Prostate gland (tissue), 2 donors: ENCODE measurements at regions not wholly inside any gene's neighbourhood (a gene's known extent, or its start where the extent isn't known, plus 50 kb on each side); places are given as distances from the start of the nearest gene placed in this dataset.

Source experiments
- DNase-seq: peaks from one replicate; pipeline ENCODE4 v3.0.0-alpha.2; 2019; ENCODE audit warnings: low spot score
- H3K27ac ChIP-seq, 2 donors: fragments of 200-600 bp; sonication (generic); 2 replicates each; pipeline ENCODE4 v1.5.1; 2017 to 2019
- H3K27me3 ChIP-seq: fragments of 200-600 bp; sonication (generic); replicated peaks from 2 replicates; pipeline ENCODE4 v1.5.1; 2019; ENCODE audit not compliant: insufficient read depth
- H3K36me3 ChIP-seq, 2 donors: fragments of 200-600 bp; sonication (generic); 1 replicate in 1 of 2; 2 replicates in 1 of 2; pipeline versions ENCODE4 v1.5.1 to v1.8.1; 2017 to 2019
- H3K4me1 ChIP-seq: fragments of 200-600 bp; sonication (generic); replicated peaks from 2 replicates; pipeline ENCODE4 v1.5.1; 2019
- H3K4me3 ChIP-seq, 2 donors: fragments of 200-600 bp; sonication (generic); 2 replicates each; pipeline ENCODE4 v1.5.1; 2017 to 2019
- H3K9me3 ChIP-seq: fragments of 200-600 bp; sonication (generic); 2 replicates; pipeline ENCODE4 v1.5.1; 2017
- CTCF ChIP-seq, 4 experiments: fragments of 200-600 bp in 2 of 4; fragments of 450-650 bp in 2 of 4; sonication (generic) in 2 of 4; IDR thresholded peaks; 1 replicate in 3 of 4; 2 replicates in 1 of 4; pipeline ENCODE4 v1.5.1; 2016 to 2019; ENCODE audit warnings: antibody characterized with exemption in 4 of 4, mild to moderate bottlenecking in 2 of 4, moderate library complexity in 2 of 4
- POLR2A ChIP-seq: fragments of 450-650 bp; IDR thresholded peaks from one replicate; pipeline ENCODE4 v1.6.1; 2016; ENCODE audit warnings: antibody characterized with exemption, mild to moderate bottlenecking
- POLR2AphosphoS5 ChIP-seq: sonication (generic); formaldehyde crosslinking; IDR thresholded peaks from one replicate; pipeline ENCODE4 v1.6.1; 2017; ENCODE audit warnings: antibody characterized with exemption
- WGBS: methylation state at CpG from one replicate; pipeline ENCODE4 v1.1.5; 2018; 5-methylcytosine and 5-hydroxymethylcytosine counted together
- intact Hi-C: fragments of 100-400 bp; cut with DNase I; formaldehyde crosslinking; loops from one replicate; pipeline ENCODE4 v1.14.2; 2022

DNA sequence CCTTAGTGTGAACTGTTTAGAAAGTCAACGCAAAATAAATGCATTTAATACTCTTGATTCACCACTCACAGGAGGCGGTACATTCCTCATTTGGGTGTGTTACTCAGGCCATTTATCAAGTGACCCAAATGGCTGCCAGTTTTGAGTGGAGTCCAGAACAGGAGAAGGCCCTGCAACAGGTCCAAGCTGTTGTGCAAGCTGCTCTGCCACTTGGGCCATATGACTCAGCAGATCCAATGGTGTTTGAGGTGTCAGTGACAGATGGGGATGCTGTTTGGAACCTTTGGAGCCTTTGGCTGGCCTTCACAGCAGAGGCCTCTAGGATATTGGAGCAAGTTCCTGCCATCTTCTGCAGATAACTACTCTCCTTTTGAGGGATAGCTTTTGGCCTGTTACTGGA lies 609.2 kb downstream of the KCNT2 start:
- Histone ChIP-seq H3K4me3 (no peak overlapping the region), H3K27me3 (no peaks in the 10 kb centered on the region), H3K4me1 (no peaks in the 10 kb centered on the region), H3K27ac (no peak overlapping the region), H3K9me3 (no peaks in the 10 kb centered on the region), H3K36me3 (no peaks in the 10 kb centered on the region)
- intact Hi-C loops = no loop called here
- WGBS = 95% methylated on average over 2 of the region's 2 CpGs
- DNase-seq = no peak
- TF ChIP-seq POLR2AphosphoS5 = no peak

DNA sequence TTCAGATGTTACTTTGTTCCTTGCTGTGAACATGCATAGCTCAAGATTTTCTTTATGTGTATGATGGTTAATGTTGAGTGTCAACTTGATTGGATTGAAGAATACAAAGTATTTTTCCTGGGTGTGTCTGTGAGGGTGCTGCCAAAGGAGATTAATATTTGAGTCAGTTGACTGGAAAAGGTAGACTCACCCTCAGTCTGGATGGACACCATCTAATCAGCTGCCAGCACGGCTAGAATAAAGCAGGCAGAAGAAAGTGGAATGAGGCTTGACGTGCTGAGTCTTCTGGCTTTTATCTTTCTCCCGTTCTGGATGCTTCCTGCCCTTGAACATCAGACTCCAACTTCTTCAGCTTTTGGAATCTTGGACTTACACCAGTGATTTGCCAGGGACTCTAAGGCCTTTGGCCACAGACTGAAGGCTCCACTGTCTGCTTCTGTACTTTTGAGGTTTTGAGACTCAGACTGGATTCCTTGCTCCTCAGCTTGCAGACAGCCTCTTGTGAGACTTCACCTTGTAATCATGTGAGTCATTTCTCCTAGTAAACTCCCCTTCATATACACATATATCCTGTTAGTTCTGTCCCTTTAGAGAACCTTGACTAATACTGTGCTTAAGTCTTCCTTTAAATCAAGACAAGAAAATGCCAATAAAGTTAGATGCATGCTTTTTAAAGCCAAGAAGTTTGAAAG lies 626.6 kb downstream of the KCNT2 start:
- WGBS = 88% methylated on average over 3 of the region's 3 CpGs
- TF ChIP-seq CTCF (IDR thresholded peaks at IDR 0.05) (no peak), POLR2A (no peak), POLR2AphosphoS5 (no peak)
- Histone ChIP-seq H3K27me3 (no peaks in the 10 kb centered on the region), H3K4me1 (no peaks in the 10 kb centered on the region), H3K27ac (no peak overlapping the region), H3K4me3 (no peak overlapping the region), H3K36me3 (no peaks in the 10 kb centered on the region), H3K9me3 (no peaks in the 10 kb centered on the region)
- no peak for DNase-seq
- intact Hi-C loops = no loop called here

DNA sequence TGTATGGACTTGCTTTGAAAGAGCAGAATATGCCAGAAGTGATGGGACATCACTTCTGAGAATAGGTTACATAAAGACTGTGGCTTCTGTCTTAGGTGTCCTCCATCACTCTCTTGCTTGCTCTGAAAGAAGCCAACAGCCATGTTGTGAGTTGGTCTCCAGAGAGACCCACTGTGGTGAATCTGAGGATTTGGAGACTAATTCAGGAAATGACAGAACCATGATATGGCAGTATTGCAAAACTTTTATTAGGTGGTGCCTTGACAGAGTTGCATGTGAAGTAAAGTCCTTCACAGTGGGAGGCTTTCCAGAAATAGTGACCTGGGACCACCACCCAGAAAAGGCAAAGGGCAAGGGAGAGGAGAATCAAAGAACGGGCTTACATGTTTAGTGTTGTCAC lies 628.6 kb downstream of the KCNT2 start:
- Histone ChIP-seq H3K27ac (no peak overlapping the region), H3K9me3 (no peaks in the 10 kb centered on the region), H3K4me1 (no peaks in the 10 kb centered on the region), H3K36me3 (no peaks in the 10 kb centered on the region), H3K4me3 (no peak overlapping the region), H3K27me3 (no peaks in the 10 kb centered on the region)
- intact Hi-C loops = no loop called here
- TF ChIP-seq POLR2A (no peak), POLR2AphosphoS5 (no peak), CTCF (IDR thresholded peaks at IDR 0.05) (no peak)
- no peak for DNase-seq
- WGBS = 70% methylated on average over 1 of the region's 1 CpG

GRCh38 chr1:195973311-195973904 lies 634.8 kb downstream of the KCNT2 start:
- H3K36me3 ChIP-seq = no peaks in the 10 kb centered on the region
- no peak overlapping the region for H3K27ac ChIP-seq
- WGBS = 78% methylated on average over 1 of the region's 1 CpG
- H3K4me3 ChIP-seq = no peak overlapping the region
- no peaks in the 10 kb centered on the region for H3K4me1 ChIP-seq
- no peaks in the 10 kb centered on the region for H3K27me3 ChIP-seq
- TF ChIP-seq POLR2AphosphoS5 = no peak
- TF ChIP-seq CTCF (IDR thresholded peaks at IDR 0.05) = no peak
- H3K9me3 ChIP-seq = no peaks in the 10 kb centered on the region
- intact Hi-C loops = no loop called here
- DNase-seq = no peak

DNA sequence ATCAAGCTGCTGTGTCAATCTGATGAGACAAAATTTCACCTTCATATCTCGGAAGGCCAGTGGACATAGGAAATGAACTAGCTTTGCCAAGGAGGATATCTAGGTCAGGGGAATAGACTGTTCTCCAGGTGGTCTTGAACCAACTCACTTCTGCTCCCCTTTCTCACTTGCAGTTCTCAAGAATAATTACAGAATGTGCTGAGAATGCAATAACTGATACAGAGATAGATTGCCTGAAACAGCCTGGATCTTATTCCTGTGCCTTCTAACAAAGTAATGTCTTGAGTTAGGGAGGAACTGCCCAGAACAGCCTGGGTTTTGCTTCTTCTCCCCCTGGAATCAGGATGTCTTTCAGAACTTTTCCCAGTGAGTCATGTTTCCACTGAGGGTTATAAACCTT lies 636.7 kb downstream of the KCNT2 start:
- Histone ChIP-seq H3K27me3 (no peaks in the 10 kb centered on the region), H3K4me1 (no peaks in the 10 kb centered on the region), H3K27ac (no peak overlapping the region), H3K36me3 (no peaks in the 10 kb centered on the region), H3K9me3 (no peaks in the 10 kb centered on the region), H3K4me3 (no peak overlapping the region)
- DNase-seq = no peak
- intact Hi-C loops = no loop called here
- WGBS = 100% methylated on average over 1 of the region's 1 CpG
- TF ChIP-seq CTCF (IDR thresholded peaks at IDR 0.05) (no peak), POLR2AphosphoS5 (no peak), POLR2A (no peak)
